Heart left ventricle (tissue), 13 donors: ENCODE measurements at regions not wholly inside any gene's neighbourhood (a gene's known extent, or its start where the extent isn't known, plus 50 kb on each side); places are given as distances from the start of the nearest gene placed in this dataset.

Experiments used
- POLR2A ChIP-seq, 2 donors: fragments of 450-650 bp; IDR thresholded peaks; one replicate each; pipeline ENCODE4 v1.6.1; 2017; ENCODE audit warnings: antibody characterized with exemption in 2 of 2, mild to moderate bottlenecking in 2 of 2, moderate library complexity in 2 of 2
- TF ChIP-seq, protein P1 (sequence below), 12 donors: fragments of 200-600 bp; sonication (generic) in 4 of 12; IDR thresholded peaks; one replicate each; pipeline versions ENCODE4 v1.5.0 to v1.8.0; 2018 to 2022; ENCODE audit warnings: antibody characterized with exemption in 12 of 12, mild to moderate bottlenecking in 5 of 12
- donor health status: ischemic (EF 13 %, LVEDD 7.1; RV severe dilation, severe dysfunction).
- donor health status: DM: no; HTN: yes; CAD: no.
- donor health status: DM: no; HTN: no; CAD: no.
- donor health status: ischemic (EF 25% LVEDD 6.9; RV normal size, moderate dysfunction).
- donor health status: ischemic (EF 25% LVEDD 5.7; RV mildly dilated, moderate dysfunction).
- donor health status: ischemic (EF 35%, LVEDD 5.7; RV mildly dilated, moderate dysfunction).
- donor health status: nonischemic (EF 11% LVEDD 7.7; RV severe dilation, severe dysfunction).
- donor health status: DM: yes; HTN: yes; CAD: no.
- donor health status: PGD.
- donor health status: ischemic (EF 29% LVEDD 5.4; RV normal size, mild dysfunction).
- donor health status: nonischemic (EF 23%, LVEDD 6.1; RV moderate dilation, normal function).

GRCh38 chr13:37158481-37158880, 53.0 kb upstream of the CSNK1A1L start:
- no peak for TF ChIP-seq POLR2A (IDR thresholded peaks at IDR 0.05)
- TF ChIP-seq, protein P1, sequence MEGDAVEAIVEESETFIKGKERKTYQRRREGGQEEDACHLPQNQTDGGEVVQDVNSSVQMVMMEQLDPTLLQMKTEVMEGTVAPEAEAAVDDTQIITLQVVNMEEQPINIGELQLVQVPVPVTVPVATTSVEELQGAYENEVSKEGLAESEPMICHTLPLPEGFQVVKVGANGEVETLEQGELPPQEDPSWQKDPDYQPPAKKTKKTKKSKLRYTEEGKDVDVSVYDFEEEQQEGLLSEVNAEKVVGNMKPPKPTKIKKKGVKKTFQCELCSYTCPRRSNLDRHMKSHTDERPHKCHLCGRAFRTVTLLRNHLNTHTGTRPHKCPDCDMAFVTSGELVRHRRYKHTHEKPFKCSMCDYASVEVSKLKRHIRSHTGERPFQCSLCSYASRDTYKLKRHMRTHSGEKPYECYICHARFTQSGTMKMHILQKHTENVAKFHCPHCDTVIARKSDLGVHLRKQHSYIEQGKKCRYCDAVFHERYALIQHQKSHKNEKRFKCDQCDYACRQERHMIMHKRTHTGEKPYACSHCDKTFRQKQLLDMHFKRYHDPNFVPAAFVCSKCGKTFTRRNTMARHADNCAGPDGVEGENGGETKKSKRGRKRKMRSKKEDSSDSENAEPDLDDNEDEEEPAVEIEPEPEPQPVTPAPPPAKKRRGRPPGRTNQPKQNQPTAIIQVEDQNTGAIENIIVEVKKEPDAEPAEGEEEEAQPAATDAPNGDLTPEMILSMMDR (IDR thresholded peaks at IDR 0.05) = no peak
